GM23338 (cell line): ENCODE measurements at regions not wholly inside any gene's neighbourhood (a gene's known extent, or its start where the extent isn't known, plus 50 kb on each side); places are given as distances from the start of the nearest gene placed in this dataset.

Experiments
- ATAC-seq: fragments of 200-7000 bp; cut with Tn5 transposase; 3 replicates; pipeline ENCODE4 v1.9.1; 2020
- DNase-seq: peaks from one replicate; pipeline ENCODE4 v3.0.0-alpha.2; 2015; ENCODE audit warnings: low spot score
- H2AFZ ChIP-seq: fragments of 200-600 bp; sonication (generic); 2 replicates; pipeline ENCODE4 v1.8.0; 2016; ENCODE audit warnings: antibody characterized with exemption, mild to moderate bottlenecking, moderate library complexity
- H3F3A ChIP-seq: fragments of 200-600 bp; sonication (generic); replicated peaks from 2 replicates; pipeline ENCODE4 v1.8.0; 2017; ENCODE audit warnings: antibody characterized with exemption, mixed run types, low read depth
- H3K27ac ChIP-seq: fragments of 200-600 bp; sonication (generic); 2 replicates; pipeline ENCODE4 v1.6.1; 2016; ENCODE audit warnings: low read depth
- H3K27me3 ChIP-seq: fragments of 200-600 bp; sonication (generic); 2 replicates; pipeline ENCODE4 v1.8.0; 2016; ENCODE audit warnings: mild to moderate bottlenecking, mixed run types, moderate library complexity; ENCODE audit not compliant: insufficient read depth
- H3K36me3 ChIP-seq: fragments of 200-600 bp; sonication (generic); 2 replicates; pipeline ENCODE4 v1.8.0; 2016; ENCODE audit warnings: mild to moderate bottlenecking; ENCODE audit not compliant: insufficient read depth
- H3K4me1 ChIP-seq: fragments of 200-600 bp; sonication (generic); 2 replicates; pipeline ENCODE4 v1.8.0; 2016; ENCODE audit warnings: mild to moderate bottlenecking, moderate library complexity; ENCODE audit not compliant: insufficient read depth
- H3K4me2 ChIP-seq: fragments of 200-600 bp; sonication (generic); 2 replicates; pipeline ENCODE4 v1.7.1; 2017; ENCODE audit warnings: mixed run types
- H3K4me3 ChIP-seq: fragments of 200-600 bp; sonication (generic); 2 replicates; pipeline ENCODE4 v1.6.1; 2016; ENCODE audit warnings: mixed run types
- H3K79me2 ChIP-seq: fragments of 200-600 bp; sonication (generic); replicated peaks from 2 replicates; pipeline ENCODE4 v1.8.0; 2017; ENCODE audit warnings: mild to moderate bottlenecking; ENCODE audit not compliant: insufficient read depth
- H3K9me2 ChIP-seq: fragments of 200-600 bp; sonication (generic); 2 replicates; pipeline ENCODE4 v1.8.0; 2017; ENCODE audit not compliant: insufficient read depth
- H4K20me1 ChIP-seq: fragments of 200-600 bp; sonication (generic); replicated peaks from 2 replicates; pipeline ENCODE4 v1.8.0; 2017; ENCODE audit warnings: mild to moderate bottlenecking; ENCODE audit not compliant: insufficient read depth
- H3K27ac Mint-ChIP-seq: 2 replicates; pipeline ENCODE4 v1.8.0; 2020; ENCODE audit warnings: inconsistent platforms, mild to moderate bottlenecking, moderate library complexity, mixed read lengths
- H3K27me3 Mint-ChIP-seq: 3 replicates; pipeline ENCODE4 v1.8.0; 2022; ENCODE audit warnings: low read depth, mild to moderate bottlenecking, moderate library complexity, mixed read lengths, inconsistent platforms; ENCODE audit not compliant: insufficient read depth, poor library complexity
- H3K36me3 Mint-ChIP-seq: 3 replicates; pipeline ENCODE4 v1.8.0; 2021; ENCODE audit warnings: low read depth, mild to moderate bottlenecking, inconsistent platforms, moderate library complexity, mixed read lengths
- H3K4me1 Mint-ChIP-seq: 3 replicates; pipeline ENCODE4 v1.8.0; 2020; ENCODE audit warnings: mild to moderate bottlenecking, inconsistent platforms, mixed read lengths
- H3K4me3 Mint-ChIP-seq: 3 replicates; pipeline ENCODE4 v1.8.0; 2021; ENCODE audit warnings: moderate library complexity, mild to moderate bottlenecking, inconsistent platforms, mixed read lengths
- H3K9me3 Mint-ChIP-seq: 3 replicates; pipeline ENCODE4 v1.8.0; 2020; ENCODE audit warnings: moderate library complexity, mild to moderate bottlenecking, inconsistent platforms, mixed read lengths
- CREB1 ChIP-seq: fragments of 250-450 bp; sonication (Bioruptor Pico); IDR thresholded peaks from 2 replicates; pipeline ENCODE4 v1.5.0; 2020; ENCODE audit warnings: low read depth, mild to moderate bottlenecking, moderate library complexity
- CTCF ChIP-seq, 2 experiments: fragments of 200-600 bp in 1 of 2; sonication (generic) in 1 of 2; conservative IDR thresholded peaks; 2 replicates each; pipeline versions ENCODE4 v1.5.1 to v1.6.1; 2016 to 2017; ENCODE audit warnings: antibody characterized with exemption in 2 of 2, low read depth in 2 of 2, mild to moderate bottlenecking in 2 of 2, moderate library complexity in 1 of 2
- ETS1 ChIP-seq: IDR thresholded peaks from 2 replicates; pipeline ENCODE4 v1.6.1; 2016; ENCODE audit warnings: antibody characterized with exemption
- POLR2AphosphoS5 ChIP-seq: IDR thresholded peaks from 2 replicates; pipeline ENCODE4 v1.6.1; 2016; ENCODE audit warnings: antibody characterized with exemption, low read depth
- STAT1 ChIP-seq: IDR thresholded peaks from one replicate; pipeline ENCODE4 v1.6.1; 2016; ENCODE audit warnings: antibody characterized with exemption; ENCODE audit not compliant: unreplicated experiment
- ZNF114 ChIP-seq: fragments of 250-450 bp; sonication (Bioruptor Pico); IDR thresholded peaks from 2 replicates; pipeline ENCODE4 v1.5.0; 2020; ENCODE audit warnings: mild to moderate bottlenecking, moderate library complexity
- ZNF331 ChIP-seq: fragments of 250-450 bp; sonication (Bioruptor Pico); IDR thresholded peaks from 2 replicates; pipeline ENCODE4 v1.5.0; 2020; ENCODE audit warnings: low read depth, mild to moderate bottlenecking, moderate library complexity

GRCh38 chr10:59587756-59588140 is 121.9 kb downstream of the SLC16A9 start:
- Histone ChIP-seq H3K27me3 (no peaks in the 10 kb centered on the region), H3K4me1 (no peaks in the 10 kb centered on the region), H3K79me2 (no peaks in the 10 kb centered on the region), H3F3A (no peaks in the 10 kb centered on the region), H3K27ac (no peak overlapping the region), H3K4me3 (no peak overlapping the region), H3K4me2 (no peak overlapping the region), H4K20me1 (no peaks in the 10 kb centered on the region), H2AFZ (no peak overlapping the region), H3K9me2 (peaks cover 6% of the 10 kb centered on the region; the same call in 1 of the 2 replicates), H3K36me3 (no peaks in the 10 kb centered on the region)
- H3K4me3 Mint-ChIP-seq = no peak overlapping the region
- no peaks in the 10 kb centered on the region for H3K4me1 Mint-ChIP-seq
- peaks cover 3% of the 10 kb centered on the region; the same call in 2 of the 3 replicates for H3K9me3 Mint-ChIP-seq
- no peak overlapping the region; the same call in 1 of the 2 replicates for H3K27ac Mint-ChIP-seq
- TF ChIP-seq ZNF114 (CRISPR knock-in tag) = no peak
- TF ChIP-seq ZNF331 = no peak
- TF ChIP-seq POLR2AphosphoS5 = no peak
- no peak for TF ChIP-seq STAT1
- TF ChIP-seq CREB1 = no peak
- TF ChIP-seq CTCF (conservative IDR thresholded peaks at IDR 0.05; ENCODE audit: low read depth in 2 of 2) = no peak
- TF ChIP-seq ETS1 = no peak
- no peaks in the 10 kb centered on the region for H3K27me3 Mint-ChIP-seq
- ATAC-seq = no peak
- no peaks in the 10 kb centered on the region for H3K36me3 Mint-ChIP-seq
- no peak for DNase-seq

GRCh38 chr10:59587083-59587755 is 122.4 kb downstream of the SLC16A9 start:
- H3K27me3 ChIP-seq = no peaks in the 10 kb centered on the region
- Mint-ChIP-seq H3K36me3 (no peaks in the 10 kb centered on the region), H3K27ac (no peak overlapping the region; the same call in 1 of the 2 replicates), H3K9me3 (peaks cover 3% of the 10 kb centered on the region; the same call in 2 of the 3 replicates), H3K4me1 (no peaks in the 10 kb centered on the region), H3K4me3 (no peak overlapping the region), H3K27me3 (no peaks in the 10 kb centered on the region)
- H3K9me2 ChIP-seq = peaks cover 6% of the 10 kb centered on the region; the same call in 1 of the 2 replicates
- no peak overlapping the region for H3K4me2 ChIP-seq
- H3K4me1 ChIP-seq = no peaks in the 10 kb centered on the region
- no peaks in the 10 kb centered on the region for H3K79me2 ChIP-seq
- no peaks in the 10 kb centered on the region for H3F3A ChIP-seq
- no peak overlapping the region for H2AFZ ChIP-seq
- H3K27ac ChIP-seq = no peak overlapping the region
- ATAC-seq = no peak
- H3K4me3 ChIP-seq = no peak overlapping the region
- no peaks in the 10 kb centered on the region for H3K36me3 ChIP-seq
- no peaks in the 10 kb centered on the region for H4K20me1 ChIP-seq
- no peak for DNase-seq
- no peak for TF ChIP-seq STAT1
